Epidermal melanocyte (primary cell): ENCODE measurements at regions not wholly inside any gene's neighbourhood (a gene's known extent, or its start where the extent isn't known, plus 50 kb on each side); places are given as distances from the start of the nearest gene placed in this dataset.
A peak's percentile ranks its signal among the peaks of the same experiment; 100 is the strongest.
"Not testable (repeated sequence)": the region's sequence is repeated elsewhere in the genome, so short reads cannot be mapped to it uniquely, and the experiment has no call there.

Experiments
- DNase-seq: peaks from one replicate; pipeline ENCODE4 v3.0.0; 2011; ENCODE audit warnings: low spot score; ENCODE audit not compliant: insufficient read length

- no peak for DNase-seq
These were observed 234.4 kb upstream of the RBBP8 start for GRCh38 chr18:22698711-22699110.

DNA sequence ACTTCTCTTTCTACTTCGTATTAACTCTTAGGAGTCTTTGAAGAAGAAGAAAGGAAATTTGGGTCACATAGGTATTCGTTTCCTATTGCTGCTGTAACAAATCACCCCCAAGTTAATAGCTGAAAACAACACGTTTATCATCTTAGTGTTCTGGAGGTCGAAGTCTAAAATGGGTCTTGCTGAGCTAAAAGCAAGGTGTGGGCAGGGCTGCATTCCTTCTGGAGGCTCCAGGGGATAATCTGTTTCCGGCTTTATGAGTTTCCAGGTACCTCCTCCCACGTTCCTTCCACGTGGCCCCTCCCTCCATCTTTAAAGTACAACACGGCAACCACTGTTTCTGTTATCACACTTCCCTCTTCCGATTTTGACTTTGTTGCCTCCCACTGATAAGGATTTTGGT is 233.5 kb upstream of the RBBP8 start:
- no peak for DNase-seq

DNA sequence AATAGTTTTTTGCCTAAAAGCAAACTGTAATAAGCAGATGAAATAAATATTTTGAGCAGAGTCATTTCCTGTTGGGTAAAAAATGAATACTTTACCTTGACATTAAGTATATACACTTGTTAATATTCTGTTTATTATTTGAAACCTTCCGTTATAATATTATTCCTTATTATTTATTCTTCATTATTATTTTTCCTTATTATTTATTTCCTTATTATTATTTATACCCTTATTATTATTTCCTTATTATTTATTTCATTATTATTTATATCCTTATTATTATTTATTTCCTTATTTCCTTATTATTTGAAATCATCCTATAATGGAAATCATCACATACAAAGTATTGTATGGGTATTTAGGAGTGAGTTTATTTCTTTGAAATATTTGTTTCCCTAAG is 232.2 kb upstream of the RBBP8 start:
- no peak for DNase-seq

DNA sequence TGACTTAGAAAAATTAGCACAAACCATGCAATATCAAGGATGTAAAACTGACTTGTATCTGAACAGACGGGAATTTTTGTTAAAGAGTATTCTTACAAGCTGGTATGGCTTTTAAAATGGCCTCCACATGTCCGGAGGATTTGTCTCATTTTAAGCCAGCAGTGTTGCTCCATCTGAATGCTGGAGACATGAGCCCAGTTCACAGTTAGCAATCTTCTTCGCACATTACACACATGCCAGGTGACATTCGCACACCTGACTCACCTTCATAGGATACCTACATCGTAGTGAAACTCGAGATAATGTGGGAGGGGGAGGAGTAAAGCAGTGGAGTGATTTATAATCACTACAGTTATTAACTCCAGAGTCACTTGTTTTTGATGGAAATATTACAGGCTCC is 231.8 kb upstream of the RBBP8 start:
- DNase-seq = no peak

DNA sequence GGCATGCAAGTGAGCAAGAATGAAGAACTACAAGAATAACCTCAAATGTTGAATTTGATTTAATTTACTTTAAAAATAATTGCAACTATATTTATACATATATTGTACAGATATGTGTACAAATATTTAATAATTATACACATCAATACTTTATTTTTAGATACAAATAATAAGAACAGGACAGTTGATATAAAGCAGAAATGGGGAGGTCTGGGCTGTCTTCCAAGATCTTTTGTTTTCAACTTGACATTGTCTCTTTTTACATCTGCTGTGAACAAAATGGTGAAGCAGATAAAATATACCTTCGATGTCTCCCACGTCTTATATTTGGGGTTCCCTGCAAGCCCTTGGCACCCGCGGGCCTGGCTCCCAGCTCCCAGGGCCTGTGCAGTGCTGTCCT is 231.3 kb upstream of the RBBP8 start:
- no peak for DNase-seq

- no peak for DNase-seq
These were observed 230.3 kb upstream of the RBBP8 start for GRCh38 chr18:22702806-22703205.

DNA sequence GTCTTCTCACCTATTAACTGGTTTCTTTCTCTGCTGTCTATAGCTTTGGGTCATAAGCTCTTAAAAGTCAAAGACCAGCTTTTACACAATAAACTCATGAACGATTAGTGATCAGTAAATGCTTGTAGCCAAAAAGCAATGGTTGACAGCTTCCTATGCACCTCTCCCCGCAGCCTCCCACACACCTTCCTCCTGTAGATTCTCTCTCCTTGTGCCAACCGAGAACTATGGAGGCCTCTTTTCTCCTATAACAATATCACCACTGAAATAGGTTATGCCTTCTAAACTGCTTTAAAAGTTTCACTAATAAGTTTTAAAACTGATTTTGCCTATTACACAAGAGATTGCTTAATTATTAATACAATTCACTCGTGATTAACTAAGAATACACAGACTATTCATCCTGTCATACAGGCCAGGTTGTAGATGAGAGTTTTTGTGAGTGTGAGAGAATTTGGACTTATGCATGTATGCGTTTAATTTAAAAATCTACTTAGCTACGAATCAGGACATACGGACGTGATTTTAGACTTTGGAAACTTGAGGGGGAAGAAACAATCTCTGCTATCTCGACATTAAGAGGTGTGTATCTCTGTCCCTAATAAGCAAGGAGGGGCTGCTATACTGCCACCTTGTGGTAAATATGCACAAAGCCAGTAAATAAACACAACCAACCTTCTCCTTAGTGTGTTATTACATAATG is 229.1 kb upstream of the RBBP8 start:
- peak; percentile 41 for DNase-seq

- no peak for DNase-seq
These were observed 228.6 kb upstream of the RBBP8 start for GRCh38 chr18:22704586-22704918.

GRCh38 chr18:22705328-22705727 is 227.8 kb upstream of the RBBP8 start:
- DNase-seq = no peak

DNA sequence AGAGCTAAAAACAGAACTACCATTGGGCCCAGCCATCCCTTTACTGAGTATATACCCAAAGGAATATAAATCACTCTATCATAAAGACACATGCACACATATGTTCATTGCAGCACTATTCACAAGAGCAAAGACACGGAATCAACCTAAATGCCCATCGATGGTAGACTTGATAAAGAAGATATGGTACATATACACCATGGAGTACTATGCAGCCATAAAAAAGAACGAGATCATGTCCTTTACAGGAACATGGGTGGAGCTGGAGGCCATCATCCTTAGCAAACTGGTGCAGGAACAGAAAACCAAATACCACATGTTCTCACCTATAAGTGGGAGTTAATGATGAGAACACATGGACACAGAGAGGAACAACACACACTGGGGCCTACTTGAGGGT is 227.1 kb upstream of the RBBP8 start:
- not testable (repeated sequence) for DNase-seq

- no peak for DNase-seq
These were observed 223.7 kb upstream of the RBBP8 start for GRCh38 chr18:22709288-22710060.

DNA sequence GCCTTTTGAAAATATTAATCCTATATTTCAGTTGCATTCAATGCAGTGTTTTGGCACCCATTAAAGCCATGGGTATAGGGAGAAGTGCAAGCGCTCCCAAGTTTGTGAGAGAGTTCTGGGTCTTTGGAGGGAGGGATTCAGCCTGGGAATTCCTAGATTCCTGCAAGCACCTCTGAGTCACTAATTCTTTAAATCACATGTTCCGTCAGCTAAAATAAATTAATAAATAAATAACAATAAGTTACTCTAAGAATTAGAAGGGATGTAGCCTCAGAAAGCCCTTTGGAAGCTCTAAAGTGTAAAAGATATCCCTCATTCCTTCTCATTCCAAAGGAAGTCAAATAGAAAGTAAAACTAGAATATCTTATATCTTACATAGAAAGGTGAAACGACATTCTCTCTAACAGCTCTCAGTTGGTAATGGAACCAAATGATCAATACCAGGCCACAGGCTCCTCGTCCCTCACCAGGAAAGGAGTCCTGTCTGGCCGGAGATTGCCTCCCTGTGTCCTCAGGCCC is 222.4 kb upstream of the RBBP8 start:
- DNase-seq = no peak

DNA sequence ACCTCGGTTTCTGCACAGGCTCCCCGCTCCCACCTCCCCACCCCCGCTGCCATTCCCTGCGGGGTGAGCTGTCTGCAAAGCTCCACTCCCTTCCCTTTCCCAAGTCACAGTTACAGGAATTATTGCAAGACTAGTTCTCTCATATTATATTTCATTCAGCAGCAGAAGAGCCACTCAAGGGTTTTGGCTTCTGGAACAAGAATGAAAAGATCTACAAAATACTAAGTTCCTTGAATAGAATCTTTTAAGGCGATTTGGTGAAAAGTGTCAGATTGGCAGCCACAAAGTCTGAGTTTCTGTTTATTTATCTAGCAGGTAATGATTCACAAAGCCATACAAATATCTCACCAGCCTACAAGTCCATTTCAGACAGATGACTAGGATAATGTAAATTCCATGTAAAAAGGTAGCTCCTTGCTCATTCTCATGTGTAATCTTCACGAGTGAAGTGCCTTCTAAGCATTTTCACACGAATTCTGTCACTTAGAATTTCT is 221.9 kb upstream of the RBBP8 start:
- no peak for DNase-seq

DNA sequence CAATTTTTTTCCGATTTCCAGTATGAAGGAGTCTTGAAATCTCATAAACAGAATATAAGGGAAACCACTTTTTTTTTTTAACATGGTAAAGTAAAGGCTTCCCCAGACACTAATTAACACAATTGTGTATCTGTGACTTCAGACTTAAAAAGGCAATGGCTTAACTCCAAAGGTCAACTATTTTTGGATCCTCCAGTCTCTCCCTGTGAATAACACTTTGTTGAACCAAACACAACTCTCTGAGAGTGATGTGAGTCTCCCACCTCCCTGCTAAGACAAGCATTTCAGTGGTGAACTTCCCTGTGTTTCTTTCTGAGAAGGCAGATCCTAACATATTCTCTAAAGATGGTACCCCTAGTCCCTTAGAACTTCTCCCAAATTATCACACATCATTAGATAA is 219.6 kb upstream of the RBBP8 start:
- DNase-seq = no peak

DNA sequence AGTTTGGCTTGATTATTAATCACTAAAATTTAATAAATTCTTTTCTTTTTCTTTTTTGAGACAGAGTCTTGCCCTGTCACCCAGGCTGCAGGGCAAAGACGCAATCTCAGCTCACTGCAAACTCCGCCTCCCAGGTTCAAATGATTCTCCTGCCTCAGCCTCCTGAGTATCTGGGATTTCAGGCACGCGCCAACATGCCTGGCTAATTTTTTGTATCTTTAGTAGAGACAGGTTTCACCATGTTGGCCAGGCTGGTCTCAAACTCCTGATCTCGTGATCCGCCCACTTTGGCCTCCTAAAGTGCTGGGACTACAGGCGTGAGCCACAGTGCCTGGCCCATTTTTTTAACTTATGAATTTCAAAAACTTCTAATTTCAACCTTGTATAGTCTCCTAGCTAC is 215.6 kb upstream of the RBBP8 start:
- not testable (repeated sequence) for DNase-seq

DNA sequence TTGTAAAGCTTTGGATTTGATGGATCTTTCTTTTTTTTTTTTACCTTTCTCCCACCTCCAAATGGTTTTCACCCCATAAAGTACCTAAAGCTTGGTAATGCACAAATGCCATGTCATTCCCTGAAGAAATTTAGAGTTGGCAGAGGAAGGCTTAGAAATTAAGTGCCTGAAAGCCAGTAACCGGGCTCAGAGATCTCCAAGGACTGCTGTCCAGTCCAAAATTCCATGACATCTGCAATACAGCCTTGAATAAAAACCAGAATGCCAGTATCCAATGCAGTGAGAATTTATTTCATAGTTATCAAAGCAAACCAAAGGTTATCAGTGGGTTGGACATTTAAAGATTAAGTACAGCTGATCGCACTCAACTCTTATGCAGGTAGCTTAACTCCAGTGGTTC is 209.9 kb upstream of the RBBP8 start:
- no peak for DNase-seq

DNA sequence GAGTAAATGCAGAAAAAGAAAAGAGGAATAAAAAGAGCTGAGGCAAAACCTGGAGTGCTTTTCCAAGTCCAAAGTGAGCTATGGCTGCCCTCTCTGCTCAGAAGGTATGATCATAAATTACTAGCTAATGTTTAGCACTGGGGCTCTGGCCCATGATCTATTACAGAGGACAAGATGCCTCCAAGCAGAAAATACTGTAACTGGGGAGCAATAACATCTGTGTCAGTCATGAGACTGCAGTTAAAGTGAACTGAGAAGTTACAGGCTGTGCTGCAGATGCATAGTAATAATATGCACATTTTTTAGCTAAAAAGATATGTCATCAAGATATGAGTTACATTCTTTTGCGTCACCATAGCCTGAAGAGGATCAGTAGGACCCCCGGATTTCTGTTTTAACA is 209.4 kb upstream of the RBBP8 start:
- DNase-seq = no peak

- DNase-seq = no peak
These were observed 206.7 kb upstream of the RBBP8 start for GRCh38 chr18:22726469-22726868.

GRCh38 chr18:22728016-22728415 is 205.1 kb upstream of the RBBP8 start:
- DNase-seq = no peak

DNA sequence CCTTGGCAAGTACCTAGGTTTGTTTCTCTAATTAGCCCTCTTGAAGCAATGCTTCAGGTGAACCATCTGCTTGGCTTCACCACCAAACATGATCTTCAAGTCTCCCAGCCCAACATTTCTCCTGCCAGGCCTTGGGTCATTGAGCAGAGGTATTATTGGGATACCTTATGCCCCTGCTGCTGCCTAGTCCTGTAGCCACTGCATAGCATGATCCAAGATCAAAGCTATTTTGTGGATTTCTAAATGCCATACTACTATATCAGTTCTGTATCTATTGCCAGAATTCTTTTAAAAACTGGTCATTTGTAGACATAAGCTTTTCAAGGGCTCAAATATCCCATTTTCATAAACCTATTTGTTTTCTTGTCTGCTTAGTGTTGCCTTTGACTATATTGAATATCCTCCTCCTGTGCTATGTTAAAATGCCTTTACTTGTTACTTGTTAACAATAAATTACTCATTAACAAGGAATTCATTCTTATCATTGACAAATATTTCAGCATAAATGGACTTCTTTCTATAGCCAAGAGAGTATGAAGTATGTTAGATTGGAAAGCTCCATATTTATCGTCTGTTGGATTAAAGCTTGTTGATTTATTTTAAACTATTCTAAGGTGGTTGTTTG is 204.5 kb upstream of the RBBP8 start:
- no peak for DNase-seq

DNA sequence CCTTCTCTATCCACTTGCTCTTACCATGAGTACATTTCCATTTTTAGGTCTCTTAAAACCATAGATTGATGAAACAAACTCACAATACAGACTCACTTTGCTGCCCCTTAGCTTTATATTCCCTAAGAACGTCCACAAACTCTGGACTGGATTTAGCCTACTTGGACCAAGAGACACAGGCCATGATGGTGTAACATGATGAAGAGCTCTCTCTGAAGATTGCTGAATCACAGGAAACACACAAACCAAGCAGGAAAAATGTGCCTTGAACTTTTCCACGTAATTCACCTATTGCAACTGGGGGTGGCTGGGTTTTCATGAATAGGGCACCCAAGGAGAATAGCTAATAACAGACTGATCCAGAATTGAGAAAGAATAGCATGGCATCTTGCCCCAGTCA is 201.7 kb upstream of the RBBP8 start:
- no peak for DNase-seq

DNA sequence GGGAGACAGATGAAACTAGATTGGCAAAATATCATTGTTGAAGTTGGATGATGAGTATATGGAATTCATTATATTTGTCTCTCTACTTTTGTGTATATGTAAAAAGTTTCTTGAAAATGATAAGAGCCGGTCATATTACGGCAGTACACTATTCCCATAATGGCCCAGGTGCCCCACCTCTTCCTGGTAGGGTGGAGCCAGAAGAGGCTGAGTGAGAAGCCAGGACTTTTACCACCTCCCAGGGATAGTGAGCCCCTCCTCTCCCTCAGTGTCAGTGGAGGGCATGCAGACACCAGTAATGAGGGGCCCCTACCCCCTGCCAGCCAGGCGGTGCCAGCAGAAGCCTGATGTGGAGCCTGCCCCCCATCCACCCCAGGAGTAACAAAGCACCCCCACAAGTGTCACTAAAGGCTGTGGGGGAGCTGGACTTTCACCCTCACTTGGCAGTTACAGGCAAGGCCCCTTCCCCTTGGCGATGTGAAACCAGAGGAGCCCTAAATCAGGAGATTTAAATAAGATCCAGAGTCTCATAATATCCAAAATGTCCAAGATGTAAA is 198.9 kb upstream of the RBBP8 start:
- no peak for DNase-seq
